Osteoblast (primary cell): ENCODE measurements at regions not wholly inside any gene's neighbourhood (a gene's known extent, or its start where the extent isn't known, plus 50 kb on each side); places are given as distances from the start of the nearest gene placed in this dataset.

ENCODE experiments used
- DNase-seq: peaks from one replicate; pipeline ENCODE4 v3.0.0; 2011; ENCODE audit warnings: low spot score, mixed read lengths; ENCODE audit not compliant: insufficient read length; ENCODE audit errors: missing footprints
- H2AFZ ChIP-seq: 2 replicates; pipeline ENCODE4 v1.6.0; 2011; ENCODE audit warnings: mild to moderate bottlenecking, low read length
- H3K27ac ChIP-seq: 2 replicates; pipeline ENCODE4 v1.5.1; 2011; ENCODE audit warnings: mild to moderate bottlenecking, low read depth, low read length, moderate library complexity
- H3K27me3 ChIP-seq: 2 replicates; pipeline ENCODE4 v1.6.0; 2012; ENCODE audit warnings: mild to moderate bottlenecking, control low read depth, inconsistent platforms, low read length, moderate library complexity; ENCODE audit not compliant: insufficient read depth
- H3K36me3 ChIP-seq: 2 replicates; pipeline ENCODE4 v1.5.1; 2011; ENCODE audit warnings: mild to moderate bottlenecking, low read length, control low read depth, moderate library complexity; ENCODE audit not compliant: insufficient read depth
- H3K4me1 ChIP-seq: 2 replicates; pipeline ENCODE4 v1.5.1; 2011; ENCODE audit warnings: mild to moderate bottlenecking, low read length, control low read depth, moderate library complexity; ENCODE audit not compliant: insufficient read depth
- H3K4me2 ChIP-seq: 2 replicates; pipeline ENCODE4 v1.6.0; 2011; ENCODE audit warnings: mild to moderate bottlenecking, low read length; ENCODE audit not compliant: insufficient read depth
- H3K4me3 ChIP-seq: fragments of 200-600 bp; sonication (generic); 3 replicates; pipeline ENCODE4 v1.5.1; 2012; ENCODE audit warnings: mild to moderate bottlenecking, low read length, inconsistent platforms; ENCODE audit not compliant: insufficient read depth
- H3K79me2 ChIP-seq: 2 replicates; pipeline ENCODE4 v1.6.0; 2012; ENCODE audit warnings: mild to moderate bottlenecking, low read length, control low read depth, inconsistent platforms; ENCODE audit not compliant: insufficient read depth
- H3K9me3 ChIP-seq: 2 replicates; pipeline ENCODE4 v1.5.1; 2011; ENCODE audit warnings: low read depth, low read length, control low read depth
- H4K20me1 ChIP-seq: 2 replicates; pipeline ENCODE4 v1.6.0; 2012; ENCODE audit warnings: mild to moderate bottlenecking, low read length, control low read depth; ENCODE audit not compliant: insufficient read depth
- CTCF ChIP-seq: IDR thresholded peaks from 2 replicates; pipeline ENCODE4 v1.5.1; 2011; ENCODE audit warnings: mild to moderate bottlenecking, low read depth, low read length, moderate library complexity; ENCODE audit errors: extremely low read depth

GRCh38 chr6:96716221-96716620 is 121.1 kb downstream of the GPR63 start:
- Histone ChIP-seq H4K20me1 (no peaks in the 10 kb centered on the region), H3K4me2 (no peak overlapping the region), H3K4me3 (no peak overlapping the region), H3K27me3 (no peaks in the 10 kb centered on the region), H3K9me3 (no peaks in the 10 kb centered on the region), H3K36me3 (no peaks in the 10 kb centered on the region), H3K79me2 (no peaks in the 10 kb centered on the region), H3K4me1 (no peaks in the 10 kb centered on the region), H2AFZ (no peak overlapping the region), H3K27ac (no peak overlapping the region)
- DNase-seq: no peak
- TF ChIP-seq CTCF: no peak

- no peaks in the 10 kb centered on the region for H3K79me2 ChIP-seq
- H3K27ac ChIP-seq: no peak overlapping the region
- no peaks in the 10 kb centered on the region for H3K4me1 ChIP-seq
- H3K4me2 ChIP-seq: no peak overlapping the region
- no peaks in the 10 kb centered on the region for H3K27me3 ChIP-seq
- no peak overlapping the region for H3K4me3 ChIP-seq
- DNase-seq: no peak
- no peak for TF ChIP-seq CTCF
- no peaks in the 10 kb centered on the region for H4K20me1 ChIP-seq
- H2AFZ ChIP-seq: no peak overlapping the region
- no peaks in the 10 kb centered on the region for H3K36me3 ChIP-seq
- no peaks in the 10 kb centered on the region for H3K9me3 ChIP-seq
Observed at GRCh38 chr6:96715608-96716007, 121.7 kb downstream of the GPR63 start.

DNA sequence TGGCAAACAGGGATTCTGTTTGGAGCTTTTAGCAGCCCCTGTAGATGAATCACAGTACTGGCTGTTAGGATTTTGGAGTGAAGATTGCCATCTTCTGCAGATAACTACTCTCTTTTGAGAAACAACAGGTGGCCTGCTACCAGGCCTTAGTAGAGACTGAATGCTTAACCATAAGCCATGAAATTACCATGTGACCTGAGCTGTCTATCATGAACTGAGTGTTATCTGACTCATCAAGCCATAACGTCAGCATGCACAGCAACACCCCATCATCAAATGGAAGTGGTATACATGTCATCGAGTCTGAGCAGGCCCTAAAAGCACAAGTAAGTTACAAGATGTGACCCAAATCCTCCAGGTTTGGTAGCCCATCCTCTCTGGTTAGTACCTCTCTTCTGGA is 132.6 kb downstream of the GPR63 start:
- H3K4me3 ChIP-seq: no peak overlapping the region
- no peaks in the 10 kb centered on the region for H3K27me3 ChIP-seq
- H3K27ac ChIP-seq: no peak overlapping the region
- no peak overlapping the region for H3K4me2 ChIP-seq
- H4K20me1 ChIP-seq: no peaks in the 10 kb centered on the region
- TF ChIP-seq CTCF: no peak
- no peak for DNase-seq
- H3K4me1 ChIP-seq: no peaks in the 10 kb centered on the region
- H3K9me3 ChIP-seq: no peaks in the 10 kb centered on the region
- no peaks in the 10 kb centered on the region for H3K36me3 ChIP-seq
- no peak overlapping the region for H2AFZ ChIP-seq
- H3K79me2 ChIP-seq: no peaks in the 10 kb centered on the region

DNA sequence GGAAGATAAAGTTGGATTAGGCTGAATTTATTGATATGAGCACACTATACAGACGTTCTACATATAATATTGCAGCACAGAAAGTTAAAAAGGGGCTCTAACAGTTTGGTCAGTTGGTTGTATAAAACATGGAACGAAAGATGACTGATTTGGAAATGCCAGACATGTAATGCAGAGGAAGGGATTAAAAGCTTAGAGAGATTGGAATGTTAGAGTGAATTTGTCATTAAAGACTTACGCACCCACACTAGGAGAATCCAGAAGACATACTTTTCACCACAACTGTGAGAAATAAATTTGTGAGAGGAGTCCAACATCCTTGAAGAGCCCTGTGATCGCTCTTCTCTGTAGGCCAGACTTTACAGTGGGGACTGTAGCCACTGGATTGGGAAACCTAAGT is 134.7 kb downstream of the GPR63 start:
- H3K4me1 ChIP-seq: no peaks in the 10 kb centered on the region
- H2AFZ ChIP-seq: no peak overlapping the region
- no peaks in the 10 kb centered on the region for H3K9me3 ChIP-seq
- H3K4me2 ChIP-seq: no peak overlapping the region
- H3K27me3 ChIP-seq: no peaks in the 10 kb centered on the region
- H3K79me2 ChIP-seq: no peaks in the 10 kb centered on the region
- H4K20me1 ChIP-seq: no peaks in the 10 kb centered on the region
- no peak overlapping the region for H3K27ac ChIP-seq
- TF ChIP-seq CTCF: no peak
- no peak overlapping the region for H3K4me3 ChIP-seq
- no peak for DNase-seq
- H3K36me3 ChIP-seq: no peaks in the 10 kb centered on the region
